ENCODE measurements at regions not wholly inside any gene's neighbourhood (a gene's known extent, or its start where the extent isn't known, plus 50 kb on each side); places are given as distances from the start of the nearest gene placed in this dataset.

GRCh38 chr5:126100767-126101166 lies 322.4 kb upstream of the GRAMD2B start:
- Histone ChIP-seq H3K4me1 (ENCODE audit: control insufficient read depth, extremely low read depth, insufficient read depth, low read length) (no peaks in the 10 kb centered on the region), H4K20me1 (replicated peaks; ENCODE audit: control insufficient read depth, extremely low read depth, insufficient read depth, low read length) (no peaks in the 10 kb centered on the region), H3K27ac (ENCODE audit: insufficient read depth, low read depth, low read length) (no peak overlapping the region), H3K79me2 (ENCODE audit: control insufficient read depth, insufficient read depth, low read length) (no peaks in the 10 kb centered on the region), H3K4me3 (replicated peaks in 1 of 3; ENCODE audit: insufficient read depth in 1 of 3, low read depth in 1 of 3, low read length in 3 of 3) (no peak overlapping the region), H2AFZ (ENCODE audit: low read depth, low read length) (no peak overlapping the region), H3K9ac (replicated peaks; ENCODE audit: extremely low read depth, insufficient read depth, low read length) (no peak overlapping the region), H3K4me2 (ENCODE audit: insufficient read depth, low read length) (no peak overlapping the region), H3K9me3 (replicated peaks; ENCODE audit: control insufficient read depth, insufficient read depth, low read length) (no peaks in the 10 kb centered on the region), H3K27me3 (ENCODE audit: control insufficient read depth in 2 of 2, insufficient read depth in 2 of 2, low read length in 2 of 2) (no peaks in the 10 kb centered on the region), H3K9me1 (replicated peaks; ENCODE audit: control insufficient read depth, extremely low read depth, insufficient read depth, low read length) (no peaks in the 10 kb centered on the region), H3K36me3 (ENCODE audit: control insufficient read depth in 2 of 2, extremely low read depth in 1 of 2, insufficient read depth in 2 of 2, low read length in 2 of 2) (no peaks in the 10 kb centered on the region)
- intact Hi-C loops (cut with micrococcal nuclease): loop anchor here (1.0 kb wide), 1 partner anchor 687 kb away; no protein-coding TSS in a partner anchor
- POLR2A ChIA-PET: no interaction called here
- no peak for FAIRE-seq
- dilution Hi-C loops (cut with MboI; ENCODE audit: extremely low pct_ligation_motif_present, low sequenced_read_pairs): no loop called here
- DNase-seq (ENCODE audit: low read depth, low spot score): peak; percentile 13
- no TSS peak for BruUV-seq (replicated peaks)
- TF ChIP-seq POLR2AphosphoS5 (IDR thresholded peaks at IDR 0.05; ENCODE audit: insufficient read depth, low read depth, low read length): no peak
- TF ChIP-seq CTCF (IDR thresholded peaks at IDR 0.05; ENCODE audit: extremely low read depth in 1 of 2, insufficient read depth in 1 of 2, low read depth in 1 of 2, low read length in 2 of 2): peak in 1 of 2 donors; percentile 50
- CTCF ChIA-PET: interaction anchor here (1.5 kb wide), 1 partner anchor 24 kb away, joined by 3 read pairs; no protein-coding TSS in a partner anchor

- Histone ChIP-seq H4K20me1 (replicated peaks; ENCODE audit: control insufficient read depth, extremely low read depth, insufficient read depth, low read length) (no peaks in the 10 kb centered on the region), H3K27ac (ENCODE audit: insufficient read depth, low read depth, low read length) (no peak overlapping the region), H3K36me3 (ENCODE audit: control insufficient read depth in 2 of 2, extremely low read depth in 1 of 2, insufficient read depth in 2 of 2, low read length in 2 of 2) (no peaks in the 10 kb centered on the region), H3K9me1 (replicated peaks; ENCODE audit: control insufficient read depth, extremely low read depth, insufficient read depth, low read length) (no peaks in the 10 kb centered on the region), H3K4me2 (ENCODE audit: insufficient read depth, low read length) (no peak overlapping the region), H3K79me2 (ENCODE audit: control insufficient read depth, insufficient read depth, low read length) (no peaks in the 10 kb centered on the region), H3K9ac (replicated peaks; ENCODE audit: extremely low read depth, insufficient read depth, low read length) (no peak overlapping the region), H3K9me3 (replicated peaks; ENCODE audit: control insufficient read depth, insufficient read depth, low read length) (no peaks in the 10 kb centered on the region), H2AFZ (ENCODE audit: low read depth, low read length) (no peak overlapping the region), H3K27me3 (ENCODE audit: control insufficient read depth in 2 of 2, insufficient read depth in 2 of 2, low read length in 2 of 2) (no peaks in the 10 kb centered on the region), H3K4me3 (replicated peaks in 1 of 3; ENCODE audit: insufficient read depth in 1 of 3, low read depth in 1 of 3, low read length in 3 of 3) (no peak overlapping the region), H3K4me1 (ENCODE audit: control insufficient read depth, extremely low read depth, insufficient read depth, low read length) (no peaks in the 10 kb centered on the region)
- TF ChIP-seq GATA2 (IDR thresholded peaks at IDR 0.05; ENCODE audit: insufficient read depth, insufficient read length, low read depth, low read length) (no peak), JUN (IDR thresholded peaks at IDR 0.05; ENCODE audit: borderline replicate concordance, insufficient read depth, insufficient read length, low read depth) (no peak), MYC (IDR thresholded peaks at IDR 0.05; ENCODE audit: low read depth, low read length) (no peak), POLR2AphosphoS5 (IDR thresholded peaks at IDR 0.05; ENCODE audit: insufficient read depth, low read depth, low read length) (no peak), FOS (IDR thresholded peaks at IDR 0.05; ENCODE audit: borderline replicate concordance, insufficient read depth, low read length) (no peak), CTCF (IDR thresholded peaks at IDR 0.05; ENCODE audit: extremely low read depth in 1 of 2, insufficient read depth in 1 of 2, low read depth in 1 of 2, low read length in 2 of 2) (no peak), EZH2 (IDR thresholded peaks at IDR 0.05; ENCODE audit: borderline replicate concordance, low read depth, low read length, severe bottlenecking) (no peak), POLR2A (IDR thresholded peaks at IDR 0.05; ENCODE audit: low read depth, low read length) (no peak), MAX (IDR thresholded peaks at IDR 0.05; ENCODE audit: insufficient read depth, insufficient read length) (no peak)
- dilution Hi-C loops (cut with MboI; ENCODE audit: extremely low pct_ligation_motif_present, low sequenced_read_pairs): no loop called here
- FAIRE-seq (no peak), DNase-seq (ENCODE audit: low read depth, low spot score) (no peak)
- CTCF ChIA-PET: no interaction called here
- POLR2A ChIA-PET: no interaction called here
- no TSS peak for BruUV-seq (replicated peaks)
- intact Hi-C loops (cut with micrococcal nuclease): no loop called here
Observed at GRCh38 chr5:126101901-126102300, 321.3 kb upstream of the GRAMD2B start.

Measured in endothelial cell of umbilical vein (primary cell).